ENCODE measurements at regions not wholly inside any gene's neighbourhood (a gene's known extent, or its start where the extent isn't known, plus 50 kb on each side); places are given as distances from the start of the nearest gene placed in this dataset.

- DNase-seq (ENCODE audit: low spot score) = no peak
- no peak for TF ChIP-seq CTCF (IDR thresholded peaks at IDR 0.05; ENCODE audit: extremely low read depth, missing control alignments)
Measured at GRCh38 chr10:130901311-130902165, 410.0 kb downstream of the TCERG1L start.

- no peak for TF ChIP-seq CTCF (IDR thresholded peaks at IDR 0.05; ENCODE audit: extremely low read depth, missing control alignments)
- DNase-seq (ENCODE audit: low spot score) = no peak
Measured at GRCh38 chr10:130902471-130902870, 409.1 kb downstream of the TCERG1L start.

- no peak for TF ChIP-seq CTCF (IDR thresholded peaks at IDR 0.05; ENCODE audit: extremely low read depth, missing control alignments)
- no peak for DNase-seq (ENCODE audit: low spot score)
Measured at GRCh38 chr10:130902929-130903328, 408.6 kb downstream of the TCERG1L start.

GRCh38 chr10:130904676-130905075 lies 406.8 kb downstream of the TCERG1L start:
- TF ChIP-seq CTCF (IDR thresholded peaks at IDR 0.05; ENCODE audit: extremely low read depth, missing control alignments) = no peak
- DNase-seq (ENCODE audit: low spot score) = no peak

- no peak for TF ChIP-seq CTCF (IDR thresholded peaks at IDR 0.05; ENCODE audit: extremely low read depth, missing control alignments)
- no peak for DNase-seq (ENCODE audit: low spot score)
Measured at GRCh38 chr10:130905386-130905785, 406.1 kb downstream of the TCERG1L start.

- DNase-seq (ENCODE audit: low spot score) = no peak
- no peak for TF ChIP-seq CTCF (IDR thresholded peaks at IDR 0.05; ENCODE audit: extremely low read depth, missing control alignments)
Measured at GRCh38 chr10:130905921-130906320, 405.6 kb downstream of the TCERG1L start.

- DNase-seq (ENCODE audit: low spot score) = no peak
- TF ChIP-seq CTCF (IDR thresholded peaks at IDR 0.05; ENCODE audit: extremely low read depth, missing control alignments) = no peak
Measured at GRCh38 chr10:130910848-130911247, 400.7 kb downstream of the TCERG1L start.
